H1 (cell line): ENCODE measurements at regions not wholly inside any gene's neighbourhood (a gene's known extent, or its start where the extent isn't known, plus 50 kb on each side); places are given as distances from the start of the nearest gene placed in this dataset.

Experiments
- CTCF ChIA-PET: fragments of 300-600 bp; sonication (Branson Sonifier 250); formaldehyde crosslinking; loops from one replicate; lab custom pipeline; 2021; ENCODE audit not compliant: partially characterized antibody; lab: Charles Lee
- POLR2A ChIA-PET: fragments of 300-600 bp; sonication (Branson Sonifier 250); formaldehyde crosslinking; loops from one replicate; lab custom pipeline; 2021; ENCODE audit warnings: inconsistent platforms; ENCODE audit not compliant: partially characterized antibody; lab: Charles Lee
- DNase-seq, 2 experiments: peaks; one replicate each; pipeline versions ENCODE4 v3.0.0 to v3.0.0-alpha.2; 2010 to 2022; ENCODE audit warnings: low spot score in 2 of 2, low read depth in 1 of 2, mixed read lengths in 1 of 2
- FAIRE-seq: peaks from 2 replicates; lab custom pipeline; 2011; peaks lifted over from hg19 to GRCh38; lab: Jason Lieb, UNC
- H2AFZ ChIP-seq: 2 replicates; pipeline ENCODE4 v1.8.1; 2012; ENCODE audit warnings: low read length, inconsistent platforms
- H2AK5ac ChIP-seq: 2 replicates; pipeline ENCODE4 v1.6.1; 2013; ENCODE audit warnings: low read depth, low read length
- H2BK120ac ChIP-seq: replicated peaks from 2 replicates; pipeline ENCODE3; 2013; ENCODE audit warnings: low read depth, low read length, inconsistent platforms
- H2BK12ac ChIP-seq: 2 replicates; pipeline ENCODE4 v1.6.1; 2013; ENCODE audit warnings: low read depth, low read length
- H2BK15ac ChIP-seq: 2 replicates; pipeline ENCODE4 v1.6.1; 2013; ENCODE audit warnings: low read length
- H2BK20ac ChIP-seq: 2 replicates; pipeline ENCODE4 v1.6.1; 2013; ENCODE audit warnings: low read length
- H2BK5ac ChIP-seq: 2 replicates; pipeline ENCODE4 v1.6.1; 2013; ENCODE audit warnings: low read depth, low read length
- H3K14ac ChIP-seq: 2 replicates; pipeline ENCODE4 v1.6.1; 2013; ENCODE audit warnings: inconsistent platforms; ENCODE audit not compliant: insufficient read length
- H3K18ac ChIP-seq: 2 replicates; pipeline ENCODE4 v1.6.1; 2013; ENCODE audit warnings: low read length; ENCODE audit errors: extremely low read depth
- H3K23ac ChIP-seq: 2 replicates; pipeline ENCODE4 v1.6.1; 2013; ENCODE audit warnings: inconsistent platforms; ENCODE audit not compliant: insufficient read length
- H3K23me2 ChIP-seq: 2 replicates; pipeline ENCODE4 v1.6.1; 2013; ENCODE audit warnings: low read depth, low read length
- H3K27ac ChIP-seq: 2 replicates; pipeline ENCODE4 v1.6.1; 2011; ENCODE audit warnings: low read depth, low read length, inconsistent platforms
- H3K27me3 ChIP-seq, 4 experiments: replicated peaks in 1 of 4; 1 replicate in 1 of 4; 2 replicates in 3 of 4; pipeline versions ENCODE4 v1.6.1 to v1.8.1; 2011 to 2013; ENCODE audit warnings: low read length in 3 of 4, mild to moderate bottlenecking in 3 of 4, inconsistent platforms in 2 of 4, mixed read lengths in 2 of 4, moderate library complexity in 1 of 4; ENCODE audit not compliant: control insufficient read depth in 3 of 4, insufficient read depth in 3 of 4; ENCODE audit errors: extremely low read depth in 1 of 4
- H3K36me3 ChIP-seq, 4 experiments: 2 replicates each; pipeline versions ENCODE4 v1.6.1 to v1.8.1; 2011 to 2013; ENCODE audit warnings: mild to moderate bottlenecking in 4 of 4, low read length in 3 of 4, moderate library complexity in 2 of 4, control low read depth in 1 of 4, inconsistent platforms in 1 of 4; ENCODE audit not compliant: insufficient read depth in 4 of 4, control insufficient read depth in 2 of 4
- H3K4ac ChIP-seq: replicated peaks from 2 replicates; pipeline ENCODE3; 2013; ENCODE audit warnings: low read length, low read depth, mixed read lengths, inconsistent platforms; ENCODE audit not compliant: insufficient read length
- H3K4me1 ChIP-seq, 4 experiments: replicated peaks in 1 of 4; 1 replicate in 1 of 4; 2 replicates in 3 of 4; pipeline versions ENCODE4 v1.6.1 to v1.8.1; 2011 to 2013; ENCODE audit warnings: low read length in 3 of 4, inconsistent platforms in 2 of 4, mixed read lengths in 1 of 4; ENCODE audit not compliant: insufficient read depth in 4 of 4, control insufficient read depth in 3 of 4
- H3K4me2 ChIP-seq, 2 experiments: 2 replicates each; pipeline versions ENCODE4 v1.6.1 to v1.8.1; 2011 to 2013; ENCODE audit warnings: low read depth in 2 of 2, low read length in 2 of 2, control low read depth in 1 of 2, inconsistent platforms in 1 of 2, mild to moderate bottlenecking in 1 of 2; ENCODE audit not compliant: insufficient read depth in 1 of 2
- H3K4me3 ChIP-seq, 4 experiments: fragments of 200-600, 300-600 bp in 1 of 4; sonication (generic), shearing (Covaris generic), sonication (Bioruptor Twin) in 1 of 4; 2 replicates each; pipeline versions ENCODE4 v1.5.1 to v1.8.1; 2011 to 2016; ENCODE audit warnings: low read length in 4 of 4, low read depth in 3 of 4, control low read depth in 2 of 4, inconsistent platforms in 2 of 4, mild to moderate bottlenecking in 2 of 4, mixed read lengths in 1 of 4, moderate library complexity in 1 of 4; ENCODE audit not compliant: insufficient read depth in 2 of 4; ENCODE audit errors: extremely low read depth in 1 of 4
- H3K56ac ChIP-seq: replicated peaks from 2 replicates; pipeline ENCODE3; 2013; ENCODE audit warnings: low read depth, mild to moderate bottlenecking, mixed read lengths, low read length, inconsistent platforms; ENCODE audit not compliant: insufficient read length
- H3K79me1 ChIP-seq: 2 replicates; pipeline ENCODE4 v1.6.1; 2013; ENCODE audit warnings: low read depth, low read length, control low read depth
- H3K79me2 ChIP-seq, 2 experiments: 2 replicates each; pipeline versions ENCODE4 v1.6.1 to v1.8.1; 2012 to 2013; ENCODE audit warnings: low read length in 2 of 2, mild to moderate bottlenecking in 2 of 2, inconsistent platforms in 1 of 2; ENCODE audit not compliant: insufficient read depth in 2 of 2, control insufficient read depth in 1 of 2
- H3K9ac ChIP-seq, 4 experiments: replicated peaks in 1 of 4; 1 replicate in 1 of 4; 2 replicates in 3 of 4; pipeline versions ENCODE4 v1.6.1 to v1.8.1; 2011 to 2013; ENCODE audit warnings: low read depth in 3 of 4, low read length in 3 of 4, control low read depth in 2 of 4, mild to moderate bottlenecking in 2 of 4, moderate library complexity in 2 of 4, inconsistent platforms in 1 of 4; ENCODE audit errors: extremely low read depth in 1 of 4
- H3K9me3 ChIP-seq, 2 experiments: 2 replicates each; pipeline versions ENCODE4 v1.6.1 to v1.8.1; 2012 to 2013; ENCODE audit warnings: mild to moderate bottlenecking in 2 of 2, moderate library complexity in 2 of 2, control low read depth in 1 of 2, inconsistent platforms in 1 of 2, low read depth in 1 of 2, low read length in 1 of 2, mixed read lengths in 1 of 2; ENCODE audit not compliant: insufficient read depth in 2 of 2
- H4K20me1 ChIP-seq, 2 experiments: replicated peaks in 1 of 2; 2 replicates each; pipeline versions ENCODE3 to v1.8.1; 2011 to 2013; ENCODE audit warnings: inconsistent platforms in 2 of 2, low read length in 2 of 2, mild to moderate bottlenecking in 1 of 2; ENCODE audit not compliant: insufficient read depth in 2 of 2, control insufficient read depth in 1 of 2
- H4K5ac ChIP-seq: 2 replicates; pipeline ENCODE4 v1.6.1; 2013; ENCODE audit warnings: low read length, low read depth, mixed read lengths, inconsistent platforms; ENCODE audit not compliant: insufficient read length
- H4K8ac ChIP-seq: 2 replicates; pipeline ENCODE4 v1.8.0; 2013; ENCODE audit warnings: mild to moderate bottlenecking, moderate library complexity, low read length, inconsistent platforms; ENCODE audit not compliant: insufficient read depth; ENCODE audit errors: extremely low read depth
- H4K91ac ChIP-seq: replicated peaks from 2 replicates; pipeline ENCODE3; 2013; ENCODE audit warnings: low read length, mixed read lengths, inconsistent platforms; ENCODE audit not compliant: insufficient read length
- ATF3 ChIP-seq: IDR thresholded peaks from 2 replicates; pipeline ENCODE4 v1.6.1; 2011; ENCODE audit warnings: low read depth, mild to moderate bottlenecking, low read length; ENCODE audit not compliant: insufficient read depth
- BCL11A ChIP-seq, 2 experiments: IDR thresholded peaks; one replicate each; pipeline ENCODE4 v1.6.1; 2011; ENCODE audit warnings: low read depth in 2 of 2, low read length in 2 of 2, mild to moderate bottlenecking in 2 of 2
- BRCA1 ChIP-seq: IDR thresholded peaks from 2 replicates; pipeline ENCODE4 v1.6.1; 2012; ENCODE audit warnings: low read depth, low read length, improper control_type of control experiment
- CHD2 ChIP-seq: IDR thresholded peaks from 2 replicates; pipeline ENCODE4 v1.6.1; 2012; ENCODE audit warnings: low read length, improper control_type of control experiment
- EZH2 ChIP-seq: fragments of 200-600 bp; sonication (generic); IDR thresholded peaks from 2 replicates; pipeline ENCODE4 v1.7.1; 2012; ENCODE audit warnings: low read depth, mild to moderate bottlenecking, moderate library complexity, low read length, inconsistent platforms; ENCODE audit not compliant: severe bottlenecking
- KDM4A ChIP-seq: IDR thresholded peaks from one replicate; pipeline ENCODE4 v1.7.1; 2012; ENCODE audit warnings: low read depth, mild to moderate bottlenecking, moderate library complexity, low read length, inconsistent platforms; ENCODE audit not compliant: severe bottlenecking
- PHF8 ChIP-seq: fragments of 200-600 bp; sonication (generic); conservative IDR thresholded peaks from 2 replicates; pipeline ENCODE4 v1.7.1; 2012; ENCODE audit warnings: low read depth, mild to moderate bottlenecking, inconsistent platforms, low read length, moderate library complexity
- RAD21 ChIP-seq, 2 experiments: IDR thresholded peaks in 1 of 2; conservative IDR thresholded peaks in 1 of 2; 2 replicates each; pipeline ENCODE4 v1.6.1; 2011; ENCODE audit warnings: low read depth in 2 of 2, low read length in 2 of 2, improper control_type of control experiment in 1 of 2, inconsistent platforms in 1 of 2, mild to moderate bottlenecking in 1 of 2, moderate library complexity in 1 of 2
- SIX5 ChIP-seq: IDR thresholded peaks from 2 replicates; pipeline ENCODE4 v1.6.1; 2011; ENCODE audit warnings: mild to moderate bottlenecking, low read depth, low read length
- SP2 ChIP-seq: IDR thresholded peaks from 2 replicates; pipeline ENCODE4 v1.6.1; 2012; ENCODE audit warnings: mild to moderate bottlenecking, low read length, inconsistent platforms
- SRF ChIP-seq: IDR thresholded peaks from 2 replicates; pipeline ENCODE4 v1.6.1; 2011; ENCODE audit warnings: mild to moderate bottlenecking, low read depth, low read length, moderate library complexity
- ZNF274 ChIP-seq: IDR thresholded peaks from 2 replicates; pipeline ENCODE4 v1.7.0; 2012; ENCODE audit warnings: low read length, borderline replicate concordance; ENCODE audit errors: extremely low read depth
- WGBS, 2 experiments: shearing (Covaris generic) in 1 of 2; methylation state at CpG; one replicate each; pipeline versions ENCODE4 v1.1.6 to v1.1.7; 2013 to 2015; ENCODE audit warnings: low lambda C conversion rate in 2 of 2, mixed read lengths in 2 of 2, inconsistent platforms in 1 of 2, low coverage in 1 of 2, missing lambda C conversion rate in 1 of 2; ENCODE audit not compliant: insufficient replicate concordance in 2 of 2, insufficient coverage in 1 of 2, insufficient read length in 1 of 2; ENCODE audit errors: extremely low coverage in 1 of 2, missing lambda C conversion rate in 1 of 2; 5-methylcytosine and 5-hydroxymethylcytosine counted together

GRCh38 chr12:75837700-75838099 is 193.9 kb downstream of the PHLDA1 start:
- H2BK15ac ChIP-seq: no peak overlapping the region
- WGBS, 2 experiments: 82% methylated on average over 2 of the region's 2 CpGs; no CpG with 5 or more reads in 1 of the 2 experiments

More at GRCh38 chr12:75837700-75838099, 193.9 kb downstream of the PHLDA1 start:
- Histone ChIP-seq H4K91ac (no peak overlapping the region), H3K27me3 (no peaks in the 10 kb centered on the region), H3K14ac (no peak overlapping the region), H3K9ac (peak overlapping the region in 1 of 4 experiments; percentile 8; a peak in 1 of 7 replicates), H3K79me1 (no peaks in the 10 kb centered on the region), H3K23me2 (no peaks in the 10 kb centered on the region), H3K4me2 (no peak overlapping the region), H3K4ac (no peak overlapping the region), H4K5ac (no peak overlapping the region), H2AFZ (no peak overlapping the region), H3K79me2 (no peaks in the 10 kb centered on the region), H3K36me3 (no peaks in the 10 kb centered on the region), H3K23ac (no peak overlapping the region), H3K4me1 (no peaks in the 10 kb centered on the region), H3K27ac (no peak overlapping the region), H4K8ac (no peak overlapping the region), H2BK12ac (no peak overlapping the region), H2BK5ac (no peak overlapping the region), H3K4me3 (no peak overlapping the region), H2BK120ac (no peak overlapping the region), H2BK20ac (no peak overlapping the region), H3K56ac (no peak overlapping the region), H4K20me1 (no peaks in the 10 kb centered on the region), H3K18ac (no peak overlapping the region), H2AK5ac (no peak overlapping the region), H3K9me3 (no peaks in the 10 kb centered on the region)
- TF ChIP-seq EZH2 (no peak), PHF8 (no peak), SRF (no peak), SP2 (no peak), KDM4A (no peak), ZNF274 (no peak), RAD21 (IDR thresholded peaks at IDR 0.05 in 1 of 2, conservative IDR thresholded peaks at IDR 0.05 in 1 of 2; ENCODE audit: low read depth in 2 of 2, low read length in 2 of 2) (no peak), SIX5 (no peak), BRCA1 (no peak), CHD2 (no peak), BCL11A (IDR thresholded peaks at IDR 0.05; ENCODE audit: low read depth in 2 of 2, low read length in 2 of 2) (no peak), ATF3 (no peak)
- FAIRE-seq (no peak), DNase-seq (no peak)
- CTCF ChIA-PET: interaction anchor here (0.7 to 0.9 kb wide), 2 partner anchors 9 to 310 kb away, joined by 3 read pairs; no protein-coding TSS in a partner anchor
- POLR2A ChIA-PET: interaction anchor here (0.9 kb wide), 1 partner anchor 183 kb away, joined by 3 read pairs; no protein-coding TSS in a partner anchor
